H1 (cell line): ENCODE measurements at regions not wholly inside any gene's neighbourhood (a gene's known extent, or its start where the extent isn't known, plus 50 kb on each side); places are given as distances from the start of the nearest gene placed in this dataset.

Experiments used
- CTCF ChIA-PET: fragments of 300-600 bp; sonication (Branson Sonifier 250); formaldehyde crosslinking; loops from one replicate; lab custom pipeline; 2021; ENCODE audit not compliant: partially characterized antibody; lab: Charles Lee
- POLR2A ChIA-PET: fragments of 300-600 bp; sonication (Branson Sonifier 250); formaldehyde crosslinking; loops from one replicate; lab custom pipeline; 2021; ENCODE audit warnings: inconsistent platforms; ENCODE audit not compliant: partially characterized antibody; lab: Charles Lee
- DNase-seq, 2 experiments: peaks; one replicate each; pipeline versions ENCODE4 v3.0.0 to v3.0.0-alpha.2; 2010 to 2022; ENCODE audit warnings: low spot score in 2 of 2, low read depth in 1 of 2, mixed read lengths in 1 of 2
- FAIRE-seq: peaks from 2 replicates; lab custom pipeline; 2011; peaks lifted over from hg19 to GRCh38; lab: Jason Lieb, UNC
- H2AFZ ChIP-seq: 2 replicates; pipeline ENCODE4 v1.8.1; 2012; ENCODE audit warnings: low read length, inconsistent platforms
- H2AK5ac ChIP-seq: 2 replicates; pipeline ENCODE4 v1.6.1; 2013; ENCODE audit warnings: low read depth, low read length
- H2BK120ac ChIP-seq: replicated peaks from 2 replicates; pipeline ENCODE3; 2013; ENCODE audit warnings: low read depth, low read length, inconsistent platforms
- H2BK12ac ChIP-seq: 2 replicates; pipeline ENCODE4 v1.6.1; 2013; ENCODE audit warnings: low read depth, low read length
- H2BK15ac ChIP-seq: 2 replicates; pipeline ENCODE4 v1.6.1; 2013; ENCODE audit warnings: low read length
- H2BK20ac ChIP-seq: 2 replicates; pipeline ENCODE4 v1.6.1; 2013; ENCODE audit warnings: low read length
- H2BK5ac ChIP-seq: 2 replicates; pipeline ENCODE4 v1.6.1; 2013; ENCODE audit warnings: low read depth, low read length
- H3K14ac ChIP-seq: 2 replicates; pipeline ENCODE4 v1.6.1; 2013; ENCODE audit warnings: inconsistent platforms; ENCODE audit not compliant: insufficient read length
- H3K18ac ChIP-seq: 2 replicates; pipeline ENCODE4 v1.6.1; 2013; ENCODE audit warnings: low read length; ENCODE audit errors: extremely low read depth
- H3K23ac ChIP-seq: 2 replicates; pipeline ENCODE4 v1.6.1; 2013; ENCODE audit warnings: inconsistent platforms; ENCODE audit not compliant: insufficient read length
- H3K23me2 ChIP-seq: 2 replicates; pipeline ENCODE4 v1.6.1; 2013; ENCODE audit warnings: low read depth, low read length
- H3K27ac ChIP-seq: 2 replicates; pipeline ENCODE4 v1.6.1; 2011; ENCODE audit warnings: low read depth, low read length, inconsistent platforms
- H3K27me3 ChIP-seq, 4 experiments: replicated peaks in 1 of 4; 1 replicate in 1 of 4; 2 replicates in 3 of 4; pipeline versions ENCODE4 v1.6.1 to v1.8.1; 2011 to 2013; ENCODE audit warnings: low read length in 3 of 4, mild to moderate bottlenecking in 3 of 4, inconsistent platforms in 2 of 4, mixed read lengths in 2 of 4, moderate library complexity in 1 of 4; ENCODE audit not compliant: control insufficient read depth in 3 of 4, insufficient read depth in 3 of 4; ENCODE audit errors: extremely low read depth in 1 of 4
- H3K36me3 ChIP-seq, 4 experiments: 2 replicates each; pipeline versions ENCODE4 v1.6.1 to v1.8.1; 2011 to 2013; ENCODE audit warnings: mild to moderate bottlenecking in 4 of 4, low read length in 3 of 4, moderate library complexity in 2 of 4, control low read depth in 1 of 4, inconsistent platforms in 1 of 4; ENCODE audit not compliant: insufficient read depth in 4 of 4, control insufficient read depth in 2 of 4
- H3K4ac ChIP-seq: replicated peaks from 2 replicates; pipeline ENCODE3; 2013; ENCODE audit warnings: low read length, low read depth, mixed read lengths, inconsistent platforms; ENCODE audit not compliant: insufficient read length
- H3K4me1 ChIP-seq, 4 experiments: replicated peaks in 1 of 4; 1 replicate in 1 of 4; 2 replicates in 3 of 4; pipeline versions ENCODE4 v1.6.1 to v1.8.1; 2011 to 2013; ENCODE audit warnings: low read length in 3 of 4, inconsistent platforms in 2 of 4, mixed read lengths in 1 of 4; ENCODE audit not compliant: insufficient read depth in 4 of 4, control insufficient read depth in 3 of 4
- H3K4me2 ChIP-seq, 2 experiments: 2 replicates each; pipeline versions ENCODE4 v1.6.1 to v1.8.1; 2011 to 2013; ENCODE audit warnings: low read depth in 2 of 2, low read length in 2 of 2, control low read depth in 1 of 2, inconsistent platforms in 1 of 2, mild to moderate bottlenecking in 1 of 2; ENCODE audit not compliant: insufficient read depth in 1 of 2
- H3K4me3 ChIP-seq, 4 experiments: fragments of 200-600, 300-600 bp in 1 of 4; sonication (generic), shearing (Covaris generic), sonication (Bioruptor Twin) in 1 of 4; 2 replicates each; pipeline versions ENCODE4 v1.5.1 to v1.8.1; 2011 to 2016; ENCODE audit warnings: low read length in 4 of 4, low read depth in 3 of 4, control low read depth in 2 of 4, inconsistent platforms in 2 of 4, mild to moderate bottlenecking in 2 of 4, mixed read lengths in 1 of 4, moderate library complexity in 1 of 4; ENCODE audit not compliant: insufficient read depth in 2 of 4; ENCODE audit errors: extremely low read depth in 1 of 4
- H3K56ac ChIP-seq: replicated peaks from 2 replicates; pipeline ENCODE3; 2013; ENCODE audit warnings: low read depth, mild to moderate bottlenecking, mixed read lengths, low read length, inconsistent platforms; ENCODE audit not compliant: insufficient read length
- H3K79me1 ChIP-seq: 2 replicates; pipeline ENCODE4 v1.6.1; 2013; ENCODE audit warnings: low read depth, low read length, control low read depth
- H3K79me2 ChIP-seq, 2 experiments: 2 replicates each; pipeline versions ENCODE4 v1.6.1 to v1.8.1; 2012 to 2013; ENCODE audit warnings: low read length in 2 of 2, mild to moderate bottlenecking in 2 of 2, inconsistent platforms in 1 of 2; ENCODE audit not compliant: insufficient read depth in 2 of 2, control insufficient read depth in 1 of 2
- H3K9ac ChIP-seq, 4 experiments: replicated peaks in 1 of 4; 1 replicate in 1 of 4; 2 replicates in 3 of 4; pipeline versions ENCODE4 v1.6.1 to v1.8.1; 2011 to 2013; ENCODE audit warnings: low read depth in 3 of 4, low read length in 3 of 4, control low read depth in 2 of 4, mild to moderate bottlenecking in 2 of 4, moderate library complexity in 2 of 4, inconsistent platforms in 1 of 4; ENCODE audit errors: extremely low read depth in 1 of 4
- H3K9me3 ChIP-seq, 2 experiments: 2 replicates each; pipeline versions ENCODE4 v1.6.1 to v1.8.1; 2012 to 2013; ENCODE audit warnings: mild to moderate bottlenecking in 2 of 2, moderate library complexity in 2 of 2, control low read depth in 1 of 2, inconsistent platforms in 1 of 2, low read depth in 1 of 2, low read length in 1 of 2, mixed read lengths in 1 of 2; ENCODE audit not compliant: insufficient read depth in 2 of 2
- H4K20me1 ChIP-seq, 2 experiments: replicated peaks in 1 of 2; 2 replicates each; pipeline versions ENCODE3 to v1.8.1; 2011 to 2013; ENCODE audit warnings: inconsistent platforms in 2 of 2, low read length in 2 of 2, mild to moderate bottlenecking in 1 of 2; ENCODE audit not compliant: insufficient read depth in 2 of 2, control insufficient read depth in 1 of 2
- H4K5ac ChIP-seq: 2 replicates; pipeline ENCODE4 v1.6.1; 2013; ENCODE audit warnings: low read length, low read depth, mixed read lengths, inconsistent platforms; ENCODE audit not compliant: insufficient read length
- H4K8ac ChIP-seq: 2 replicates; pipeline ENCODE4 v1.8.0; 2013; ENCODE audit warnings: mild to moderate bottlenecking, moderate library complexity, low read length, inconsistent platforms; ENCODE audit not compliant: insufficient read depth; ENCODE audit errors: extremely low read depth
- H4K91ac ChIP-seq: replicated peaks from 2 replicates; pipeline ENCODE3; 2013; ENCODE audit warnings: low read length, mixed read lengths, inconsistent platforms; ENCODE audit not compliant: insufficient read length
- BACH1 ChIP-seq: IDR thresholded peaks from 2 replicates; pipeline ENCODE4 v1.6.1; 2012; ENCODE audit warnings: low read length, improper control_type of control experiment
- POLR2AphosphoS5 ChIP-seq: IDR thresholded peaks from 2 replicates; pipeline ENCODE4 v1.6.1; 2011; ENCODE audit warnings: low read depth, low read length
- RAD21 ChIP-seq, 2 experiments: IDR thresholded peaks in 1 of 2; conservative IDR thresholded peaks in 1 of 2; 2 replicates each; pipeline ENCODE4 v1.6.1; 2011; ENCODE audit warnings: low read depth in 2 of 2, low read length in 2 of 2, improper control_type of control experiment in 1 of 2, inconsistent platforms in 1 of 2, mild to moderate bottlenecking in 1 of 2, moderate library complexity in 1 of 2
- WGBS, 2 experiments: shearing (Covaris generic) in 1 of 2; methylation state at CpG; one replicate each; pipeline versions ENCODE4 v1.1.6 to v1.1.7; 2013 to 2015; ENCODE audit warnings: low lambda C conversion rate in 2 of 2, mixed read lengths in 2 of 2, inconsistent platforms in 1 of 2, low coverage in 1 of 2, missing lambda C conversion rate in 1 of 2; ENCODE audit not compliant: insufficient replicate concordance in 2 of 2, insufficient coverage in 1 of 2, insufficient read length in 1 of 2; ENCODE audit errors: extremely low coverage in 1 of 2, missing lambda C conversion rate in 1 of 2; 5-methylcytosine and 5-hydroxymethylcytosine counted together

GRCh38 chr4:27233531-27233930 lies 372.9 kb downstream of the STIM2 start:
- Histone ChIP-seq H3K4me1 (no peaks in the 10 kb centered on the region), H2AFZ (no peak overlapping the region), H3K27ac (no peak overlapping the region), H2AK5ac (no peak overlapping the region), H3K9ac (no peak overlapping the region; a peak in 1 of 7 replicates), H3K27me3 (no peaks in the 10 kb centered on the region), H2BK5ac (no peak overlapping the region), H3K56ac (no peak overlapping the region), H2BK12ac (no peak overlapping the region), H3K23ac (no peak overlapping the region), H3K4me2 (no peak overlapping the region), H3K23me2 (no peaks in the 10 kb centered on the region), H4K91ac (no peak overlapping the region), H2BK120ac (no peak overlapping the region), H3K79me1 (no peaks in the 10 kb centered on the region), H3K9me3 (no peaks in the 10 kb centered on the region), H3K18ac (no peak overlapping the region), H2BK15ac (no peak overlapping the region), H2BK20ac (no peak overlapping the region), H4K8ac (no peak overlapping the region), H3K14ac (no peak overlapping the region), H4K5ac (no peak overlapping the region), H3K4me3 (no peak overlapping the region), H4K20me1 (no peaks in the 10 kb centered on the region), H3K4ac (no peak overlapping the region), H3K79me2 (no peaks in the 10 kb centered on the region), H3K36me3 (no peaks in the 10 kb centered on the region)
- no peak for FAIRE-seq
- CTCF ChIA-PET: interaction anchor here (0.8 to 1.0 kb wide), 2 partner anchors 17 to 45 kb away, joined by 3 read pairs; no protein-coding TSS in a partner anchor
- DNase-seq: no peak
- 98% methylated on average over 3 of the region's 3 CpGs; no CpG with 5 or more reads in 1 of the 2 experiments for WGBS, 2 experiments
- TF ChIP-seq BACH1 (no peak), POLR2AphosphoS5 (no peak), RAD21 (IDR thresholded peaks at IDR 0.05 in 1 of 2, conservative IDR thresholded peaks at IDR 0.05 in 1 of 2; ENCODE audit: low read depth in 2 of 2, low read length in 2 of 2) (no peak)
- POLR2A ChIA-PET: no interaction called here
